Stomach (tissue), 8 donors: ENCODE measurements at regions not wholly inside any gene's neighbourhood (a gene's known extent, or its start where the extent isn't known, plus 50 kb on each side); places are given as distances from the start of the nearest gene placed in this dataset.

Source experiments
- DNase-seq, 2 donors: peaks; one replicate each; pipeline versions ENCODE4 v3.0.0 to v3.0.0-alpha.2; 2013 to 2019
- H3K27ac ChIP-seq, 5 donors: fragments of 200-600 bp in 4 of 5; sonication (generic) in 4 of 5; one replicate each; pipeline ENCODE4 v1.5.1; 2013 to 2019; ENCODE audit warnings: mild to moderate bottlenecking in 1 of 5, moderate library complexity in 1 of 5
- H3K27me3 ChIP-seq, 3 donors: fragments of 200-600 bp; sonication (generic); one replicate each; pipeline ENCODE4 v1.5.1; 2017 to 2019; ENCODE audit warnings: mixed run types in 1 of 3
- H3K36me3 ChIP-seq, 4 donors: fragments of 200-600 bp; sonication (generic); 1 replicate in 3 of 4; 2 replicates in 1 of 4; pipeline ENCODE4 v1.5.1; 2016 to 2019
- H3K4me1 ChIP-seq, 4 donors: fragments of 200-600 bp; sonication (generic); one replicate each; pipeline ENCODE4 v1.5.1; 2016 to 2019
- H3K4me3 ChIP-seq, 4 donors: fragments of 200-600 bp; sonication (generic) in 3 of 4; one replicate each; pipeline ENCODE4 v1.5.1; 2016 to 2019; ENCODE audit warnings: mild to moderate bottlenecking in 1 of 4
- H3K9me3 ChIP-seq, 4 donors: fragments of 200-600 bp; sonication (generic); one replicate each; pipeline ENCODE4 v1.5.1; 2016 to 2019
- EP300 ChIP-seq: sonication (generic); formaldehyde crosslinking; IDR thresholded peaks from one replicate; pipeline ENCODE4 v1.6.1; 2017; ENCODE audit warnings: antibody characterized with exemption
- POLR2A ChIP-seq, 4 donors: fragments of 450-650 bp; IDR thresholded peaks; one replicate each; pipeline ENCODE4 v1.6.1; 2016; ENCODE audit warnings: antibody characterized with exemption in 4 of 4, control low read depth in 2 of 4, mild to moderate bottlenecking in 1 of 4, moderate library complexity in 1 of 4
- POLR2AphosphoS5 ChIP-seq, 3 donors: sonication (generic); formaldehyde crosslinking; IDR thresholded peaks; one replicate each; pipeline ENCODE4 v1.6.1; 2016; ENCODE audit warnings: antibody characterized with exemption in 3 of 3
- WGBS, 5 donors: extraction: QIAGEN DNeasy Blood & Tissue Kit in 3 of 5; methylation state at CpG; one replicate each; pipeline versions ENCODE4 v1.1.5 to v1.1.7; 2013 to 2018; 5-methylcytosine and 5-hydroxymethylcytosine counted together
- intact Hi-C: fragments of 100-400 bp; cut with DNase I; formaldehyde crosslinking; loops from one replicate; pipeline ENCODE4 v1.15.1; 2023; ENCODE audit warnings: low total_unique reads
- small RNA-seq, 4 donors: library from RNA; depleted of rRNA; stranded (forward); fragments of <200 nt; gene quantifications; one replicate each; pipeline ENCODE3, GENCODE V24; 2016
- TF ChIP-seq, protein P1 (sequence below), 7 experiments: fragments of 450-650 bp in 4 of 7; fragments of 200-600 bp in 3 of 7; sonication (generic) in 3 of 7; IDR thresholded peaks; one replicate each; pipeline ENCODE4 v1.5.1; 2016 to 2019; ENCODE audit warnings: antibody characterized with exemption in 7 of 7, control low read depth in 2 of 7, mild to moderate bottlenecking in 1 of 7
- donor health status: healthy with polysubstance abuse.
- donor health status: Bipolar disorder and iron deficiency.
- donor health status: healthy.

GRCh38 chr5:34606101-34606500 is 50.0 kb upstream of the RAI14 start:
- H3K4me3 ChIP-seq = no peak overlapping the region
- H3K4me1 ChIP-seq = peaks cover 0 to 17% (median 0%) of the 10 kb centered on the region in 4 donors
- H3K27ac ChIP-seq = no peak overlapping the region
- no peak for TF ChIP-seq POLR2AphosphoS5 (IDR thresholded peaks at IDR 0.05)
- TF ChIP-seq POLR2A (IDR thresholded peaks at IDR 0.05) = no peak
- TF ChIP-seq, protein P1, sequence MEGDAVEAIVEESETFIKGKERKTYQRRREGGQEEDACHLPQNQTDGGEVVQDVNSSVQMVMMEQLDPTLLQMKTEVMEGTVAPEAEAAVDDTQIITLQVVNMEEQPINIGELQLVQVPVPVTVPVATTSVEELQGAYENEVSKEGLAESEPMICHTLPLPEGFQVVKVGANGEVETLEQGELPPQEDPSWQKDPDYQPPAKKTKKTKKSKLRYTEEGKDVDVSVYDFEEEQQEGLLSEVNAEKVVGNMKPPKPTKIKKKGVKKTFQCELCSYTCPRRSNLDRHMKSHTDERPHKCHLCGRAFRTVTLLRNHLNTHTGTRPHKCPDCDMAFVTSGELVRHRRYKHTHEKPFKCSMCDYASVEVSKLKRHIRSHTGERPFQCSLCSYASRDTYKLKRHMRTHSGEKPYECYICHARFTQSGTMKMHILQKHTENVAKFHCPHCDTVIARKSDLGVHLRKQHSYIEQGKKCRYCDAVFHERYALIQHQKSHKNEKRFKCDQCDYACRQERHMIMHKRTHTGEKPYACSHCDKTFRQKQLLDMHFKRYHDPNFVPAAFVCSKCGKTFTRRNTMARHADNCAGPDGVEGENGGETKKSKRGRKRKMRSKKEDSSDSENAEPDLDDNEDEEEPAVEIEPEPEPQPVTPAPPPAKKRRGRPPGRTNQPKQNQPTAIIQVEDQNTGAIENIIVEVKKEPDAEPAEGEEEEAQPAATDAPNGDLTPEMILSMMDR (IDR thresholded peaks at IDR 0.05) = no peak
- TF ChIP-seq EP300 = no peak
- no peaks in the 10 kb centered on the region for H3K9me3 ChIP-seq
- no peaks in the 10 kb centered on the region for H3K36me3 ChIP-seq
- WGBS, 5 donors = 77 to 92% (median 83%) methylated on average over 4 of the region's 4 CpGs
- intact Hi-C loops = no loop called here
- DNase-seq = no peak
- no peaks in the 10 kb centered on the region for H3K27me3 ChIP-seq

Small RNAs in the stretch of these regions (small RNA-seq; reads per million reads assigned to genes)
- gene AC139792.3 = 0 reads per million in 4 donors
